ENCODE measurements at regions not wholly inside any gene's neighbourhood (a gene's known extent, or its start where the extent isn't known, plus 50 kb on each side); places are given as distances from the start of the nearest gene placed in this dataset.
A peak's percentile ranks its signal among the peaks of the same experiment; 100 is the strongest.

GRCh38 chr11:27183672-27184457 is 143.2 kb downstream of the BBOX1 start:
- H3K27ac ChIP-seq, result no peak overlapping the region
- no peak overlapping the region for H3K4me3 ChIP-seq
- no peaks in the 10 kb centered on the region for H3K27me3 ChIP-seq
- H3K4me1 ChIP-seq, result no peaks in the 10 kb centered on the region
- intact Hi-C loops (cut with DNase I), result loop anchor here (1.0 to 10.0 kb wide), 3 partner anchors 112 to 302 kb away; no protein-coding TSS in a partner anchor
- no peaks in the 10 kb centered on the region for H3K36me3 ChIP-seq
- H3K9me3 ChIP-seq, result no peaks in the 10 kb centered on the region
- DNase-seq (ENCODE audit: low spot score in 2 of 2), result peak in 1 of 2 donors; percentile 69
- TF ChIP-seq CTCF (IDR thresholded peaks at IDR 0.05), result peak; percentile 46 to 77 (median 72)

GRCh38 chr11:27179334-27179733 is 138.7 kb downstream of the BBOX1 start:
- Histone ChIP-seq H3K9me3 (no peaks in the 10 kb centered on the region), H3K4me1 (no peaks in the 10 kb centered on the region), H3K27ac (no peak overlapping the region), H3K36me3 (no peaks in the 10 kb centered on the region), H3K4me3 (no peak overlapping the region), H3K27me3 (no peaks in the 10 kb centered on the region)
- no peak for DNase-seq (ENCODE audit: low spot score in 2 of 2)
- intact Hi-C loops (cut with DNase I), result no loop called here
- TF ChIP-seq CTCF (IDR thresholded peaks at IDR 0.05), result no peak

- Histone ChIP-seq H3K36me3 (no peaks in the 10 kb centered on the region), H3K27ac (no peak overlapping the region), H3K27me3 (no peaks in the 10 kb centered on the region), H3K4me1 (no peaks in the 10 kb centered on the region), H3K9me3 (no peaks in the 10 kb centered on the region), H3K4me3 (no peak overlapping the region)
- TF ChIP-seq CTCF (IDR thresholded peaks at IDR 0.05), result no peak
- DNase-seq (ENCODE audit: low spot score in 2 of 2), result no peak
- intact Hi-C loops (cut with DNase I), result no loop called here
Measured at GRCh38 chr11:27178859-27179258, 138.2 kb downstream of the BBOX1 start.

Measured in ascending aorta (tissue), 2 donors.